HL-60/S4 treated with phorbol 12-myristate 13-acetate at 8.2 ng/mL for 4 days and 3 days (cell line): ENCODE measurements at regions not wholly inside any gene's neighbourhood (a gene's known extent, or its start where the extent isn't known, plus 50 kb on each side); places are given as distances from the start of the nearest gene placed in this dataset.
"Not testable (repeated sequence)": the region's sequence is repeated elsewhere in the genome, so short reads cannot be mapped to it uniquely, and the experiment has no call there.

ENCODE experiments used
- in situ Hi-C: fragments of 300-500 bp; cut with MboI; formaldehyde crosslinking; loops from 2 replicates; pipeline ENCODE4 v1.15.0; 2022; ENCODE audit warnings: low sequenced_read_pairs

DNA sequence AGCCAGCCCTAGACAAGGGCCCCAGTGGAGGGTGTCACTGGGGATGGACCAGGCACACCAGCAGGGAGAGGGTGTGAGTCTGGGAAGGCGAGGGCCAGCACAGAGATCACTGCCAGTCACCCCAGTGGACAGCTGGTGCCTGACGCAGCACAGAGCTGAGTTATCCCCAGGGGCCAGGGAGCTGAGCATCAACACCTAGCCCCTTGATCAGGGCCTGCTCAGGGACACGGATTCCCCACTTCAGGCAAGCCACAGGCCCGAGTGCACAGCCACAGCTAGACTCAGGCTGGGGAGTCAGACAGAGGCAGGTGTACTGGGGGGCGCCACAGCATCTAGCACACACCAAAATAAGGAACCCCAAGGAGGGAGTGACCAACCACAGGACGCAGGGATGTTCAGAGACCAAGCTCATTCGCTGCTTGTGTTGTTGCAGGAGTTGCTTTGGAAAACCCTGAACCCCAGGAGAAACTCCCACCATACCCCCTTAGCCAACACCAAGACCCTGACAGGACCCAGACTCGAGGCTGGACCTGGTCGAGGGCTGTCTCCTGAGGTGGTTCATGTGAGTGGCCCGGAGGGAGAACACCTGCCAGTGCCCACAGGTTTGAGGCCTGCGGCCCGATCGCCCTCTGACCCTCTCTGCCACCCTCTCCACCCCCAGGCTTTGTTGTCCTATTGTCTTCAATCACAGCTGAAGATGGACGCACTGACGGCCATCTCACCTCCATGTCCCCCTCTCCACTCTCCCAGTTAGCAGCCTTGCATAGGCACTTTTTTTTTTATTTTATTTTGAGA, 146.8 kb downstream of the TPRA1 start:
- in situ Hi-C loops = no loop called here

DNA sequence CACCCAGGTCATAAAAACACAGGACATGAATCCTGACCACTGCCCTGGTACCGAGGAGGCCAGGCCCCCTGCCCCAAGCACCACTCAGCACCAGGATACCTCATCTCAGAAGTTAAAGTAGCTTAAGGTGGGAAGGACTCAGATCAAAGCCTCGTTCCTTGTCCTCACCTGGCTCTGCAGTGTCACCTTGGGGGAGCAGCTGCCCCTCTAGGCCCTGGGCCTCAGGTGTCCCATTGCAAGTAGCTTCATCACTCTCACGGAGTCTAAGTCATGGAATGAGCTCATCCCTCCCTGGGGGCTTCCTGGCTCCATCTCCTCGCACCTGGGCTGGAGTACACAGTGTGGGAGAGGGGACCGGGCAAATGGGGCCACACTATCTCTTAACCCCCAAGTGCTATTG, 148.0 kb downstream of the TPRA1 start:
- in situ Hi-C loops = no loop called here

DNA sequence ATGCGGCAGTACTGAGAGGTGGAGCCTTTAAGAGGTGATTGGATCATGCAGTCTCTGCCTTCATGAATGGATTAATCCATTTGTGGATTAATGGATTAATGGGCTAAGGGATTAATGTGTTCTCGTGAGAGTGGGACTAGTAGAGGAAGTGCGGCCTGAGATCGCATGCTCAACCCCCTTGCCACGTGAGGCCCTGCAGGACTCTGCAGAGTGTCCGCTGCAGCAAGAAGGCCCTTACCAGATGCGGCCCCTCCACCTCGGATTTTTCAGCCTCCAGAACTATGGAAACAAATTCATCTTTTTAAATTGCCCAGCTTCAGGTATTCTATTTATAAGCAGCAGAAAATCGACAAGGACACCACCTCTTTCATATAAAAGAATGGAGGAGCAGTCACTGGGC, 148.8 kb downstream of the TPRA1 start:
- in situ Hi-C loops = no loop called here

DNA sequence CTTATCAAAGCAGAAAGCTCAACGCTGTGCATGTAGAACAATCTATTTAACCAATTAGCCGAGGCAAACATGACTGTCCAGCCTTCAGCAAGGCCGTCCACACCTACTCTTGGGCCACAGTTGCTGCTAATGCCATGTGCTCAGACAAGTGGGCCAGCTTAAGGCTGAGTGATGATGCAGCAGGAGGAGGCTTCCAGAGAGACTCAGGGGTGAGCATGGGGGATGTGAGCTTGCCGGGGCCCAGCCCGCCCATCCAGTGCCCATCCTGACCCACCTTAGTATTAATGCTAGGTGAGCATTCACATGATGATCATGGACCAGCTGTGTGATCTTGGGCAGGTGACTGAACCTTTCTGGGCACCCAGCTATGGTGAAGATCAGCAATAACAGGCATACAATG, 150.1 kb downstream of the TPRA1 start:
- in situ Hi-C loops = no loop called here

DNA sequence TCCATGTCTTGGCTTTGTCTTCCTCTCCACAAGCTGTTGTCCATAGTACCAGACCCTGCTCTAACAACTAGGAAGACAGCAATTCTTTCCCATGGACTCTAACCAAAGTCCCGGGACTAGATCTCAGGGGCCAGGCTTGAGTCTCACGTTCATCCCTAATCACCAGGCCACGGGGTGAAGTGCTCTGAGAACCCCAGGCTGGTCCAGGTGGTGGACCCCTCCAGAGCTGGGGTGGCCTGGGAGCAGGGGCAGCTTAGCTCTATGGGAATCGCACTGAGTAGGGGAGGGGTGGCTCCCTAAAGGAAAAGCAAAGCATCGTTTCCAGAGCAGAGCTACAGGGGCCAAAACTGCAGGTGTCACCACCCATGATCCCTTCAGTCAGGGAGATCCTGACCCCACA, 150.9 kb downstream of the TPRA1 start:
- in situ Hi-C loops = no loop called here

DNA sequence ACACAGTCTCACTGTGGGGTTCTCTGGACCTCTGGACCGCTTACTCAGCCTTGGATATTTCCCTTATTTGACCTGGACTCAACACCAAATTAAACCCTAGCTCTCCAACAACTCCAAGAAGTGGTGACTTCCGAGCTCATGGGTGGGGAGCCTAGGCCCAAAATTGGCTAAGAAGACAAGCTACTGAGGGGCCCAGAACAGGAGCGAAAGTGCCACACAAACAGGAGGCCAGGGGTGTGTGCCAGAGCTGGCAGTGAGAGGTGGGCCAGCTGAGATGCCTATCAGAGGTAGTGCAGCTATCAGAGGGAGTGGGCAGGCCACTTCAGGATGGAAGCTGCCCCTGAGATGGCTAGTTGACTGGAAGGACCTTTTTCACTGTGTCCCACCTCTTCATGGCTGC, 151.1 kb upstream of the PRR20G start:
- in situ Hi-C loops = no loop called here

DNA sequence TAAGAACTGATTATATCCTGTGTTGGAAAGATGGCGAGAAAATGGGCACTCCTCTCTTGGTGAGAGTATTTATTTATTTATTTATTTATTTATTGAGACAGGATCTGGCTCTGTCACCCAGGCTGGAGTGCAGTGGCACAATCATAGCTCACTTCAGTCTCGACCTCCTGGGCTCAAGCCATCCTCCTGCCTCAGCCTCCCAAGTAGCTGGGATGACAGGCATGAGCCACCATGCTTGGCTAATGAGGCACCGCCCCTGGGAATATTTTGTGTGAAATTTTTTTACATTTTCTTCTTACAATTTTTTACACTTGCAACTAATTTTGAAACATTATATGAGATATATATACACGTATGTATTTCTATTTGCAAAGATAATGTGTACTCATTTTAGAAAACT, 150.5 kb upstream of the PRR20G start:
- in situ Hi-C loops = no loop called here

DNA sequence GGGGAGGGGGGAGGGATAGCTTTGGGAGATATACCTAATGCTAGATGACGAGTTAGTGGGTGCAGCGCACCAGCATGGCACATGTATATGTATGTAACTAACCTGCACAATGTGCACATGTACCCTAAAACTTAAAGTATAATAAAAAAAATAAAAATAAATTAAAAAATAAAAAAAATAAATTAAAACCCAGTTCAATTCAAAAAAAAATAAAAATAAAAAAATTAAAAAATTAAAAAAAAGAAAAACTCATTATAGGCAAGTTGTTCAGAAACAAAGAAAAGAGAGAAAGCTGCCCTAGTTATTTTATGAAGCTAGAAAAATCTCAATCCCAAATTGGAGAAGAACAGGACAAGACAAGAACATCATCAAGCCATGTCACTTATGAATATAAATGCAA, 147.5 kb upstream of the PRR20G start:
- in situ Hi-C loops = not testable (repeated sequence)

DNA sequence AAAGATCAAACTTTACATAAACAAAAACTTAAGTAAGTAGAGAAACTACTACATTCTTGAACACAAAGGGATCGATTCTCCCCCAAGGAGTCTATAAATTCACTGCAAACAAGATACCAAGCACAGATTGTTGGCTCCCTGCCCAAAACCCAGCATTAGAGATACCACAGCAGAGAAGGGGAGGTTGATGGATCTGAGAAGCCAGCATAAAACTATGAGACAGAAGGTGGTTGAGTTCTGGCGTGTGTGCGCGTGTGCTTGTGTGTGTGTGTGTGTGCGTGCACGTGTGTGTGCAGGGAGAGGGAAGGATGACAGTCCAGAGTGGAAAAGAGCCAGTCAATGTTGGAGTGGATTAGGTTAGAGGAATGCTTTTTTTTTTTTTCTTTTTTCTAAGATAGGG, 143.2 kb upstream of the PRR20G start:
- in situ Hi-C loops = no loop called here

DNA sequence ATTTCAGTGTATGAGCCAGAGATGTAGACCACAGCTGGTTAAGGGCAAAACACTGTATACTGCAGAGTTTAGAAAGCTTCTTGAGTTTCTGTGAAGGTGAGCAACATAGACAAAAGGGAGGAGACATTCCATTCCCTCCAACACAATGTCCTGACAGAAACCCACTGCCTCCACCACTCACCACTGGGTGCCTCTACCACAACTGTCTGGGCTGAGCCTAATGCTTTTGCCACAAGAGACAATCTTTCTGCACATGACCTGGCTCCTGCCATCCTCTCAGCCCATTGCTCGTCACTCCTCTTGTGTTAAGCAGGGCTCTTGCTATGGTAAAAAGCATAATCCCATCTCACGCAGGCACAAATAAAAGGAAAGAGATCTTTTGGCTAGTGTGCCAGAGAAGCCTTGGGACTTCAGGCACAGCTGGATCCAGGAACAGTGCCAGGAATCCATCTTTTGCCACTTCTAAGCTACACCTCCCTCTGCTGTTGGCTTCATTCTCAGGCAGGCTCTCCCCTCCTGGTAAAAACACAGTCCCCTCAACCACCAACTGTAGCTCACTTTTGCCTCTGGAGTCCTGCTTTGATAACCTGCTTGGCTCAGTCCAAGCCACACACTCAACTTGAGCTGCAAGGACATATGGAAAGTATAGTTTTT, 140.6 kb upstream of the PRR20G start:
- in situ Hi-C loops = no loop called here

DNA sequence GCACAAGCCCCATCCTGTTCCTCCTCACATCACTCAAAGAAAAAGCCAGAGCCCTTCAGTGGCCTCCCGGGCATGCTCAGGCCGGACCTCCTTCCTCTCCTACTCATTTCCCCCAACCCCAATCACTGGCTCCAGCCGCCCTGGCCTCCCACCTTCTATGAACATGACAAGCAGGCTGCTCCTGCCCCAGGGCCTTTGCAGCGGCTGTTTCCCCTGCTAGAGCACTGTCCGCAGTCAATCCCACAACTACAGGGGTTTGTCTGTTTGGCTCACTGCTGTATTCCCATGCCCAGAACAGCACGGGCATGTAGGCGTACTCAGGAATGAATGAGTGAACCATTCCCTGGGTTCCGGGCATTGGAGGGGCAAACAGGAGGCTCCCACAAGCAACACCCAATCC, 139.8 kb upstream of the PRR20G start:
- in situ Hi-C loops = no loop called here

DNA sequence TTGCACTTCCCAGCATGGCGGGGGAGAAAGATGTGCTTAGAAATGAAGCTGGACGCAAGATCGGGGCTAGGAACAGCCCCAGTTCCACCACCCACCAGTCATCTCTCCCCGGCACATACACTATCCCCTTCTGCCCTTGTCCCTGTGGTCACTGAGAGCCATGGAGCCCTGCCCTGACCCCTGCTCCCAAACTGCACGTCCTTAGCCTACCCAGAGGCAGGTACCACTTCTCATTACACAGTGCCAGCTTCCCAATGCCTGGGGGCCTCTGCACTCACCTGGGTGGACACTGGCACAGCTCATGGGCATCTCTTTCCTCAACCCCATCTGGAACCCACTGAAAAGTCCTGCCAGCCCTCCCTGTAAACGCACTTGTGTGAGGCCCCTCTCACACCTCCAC, 139.3 kb upstream of the PRR20G start:
- in situ Hi-C loops = no loop called here

DNA sequence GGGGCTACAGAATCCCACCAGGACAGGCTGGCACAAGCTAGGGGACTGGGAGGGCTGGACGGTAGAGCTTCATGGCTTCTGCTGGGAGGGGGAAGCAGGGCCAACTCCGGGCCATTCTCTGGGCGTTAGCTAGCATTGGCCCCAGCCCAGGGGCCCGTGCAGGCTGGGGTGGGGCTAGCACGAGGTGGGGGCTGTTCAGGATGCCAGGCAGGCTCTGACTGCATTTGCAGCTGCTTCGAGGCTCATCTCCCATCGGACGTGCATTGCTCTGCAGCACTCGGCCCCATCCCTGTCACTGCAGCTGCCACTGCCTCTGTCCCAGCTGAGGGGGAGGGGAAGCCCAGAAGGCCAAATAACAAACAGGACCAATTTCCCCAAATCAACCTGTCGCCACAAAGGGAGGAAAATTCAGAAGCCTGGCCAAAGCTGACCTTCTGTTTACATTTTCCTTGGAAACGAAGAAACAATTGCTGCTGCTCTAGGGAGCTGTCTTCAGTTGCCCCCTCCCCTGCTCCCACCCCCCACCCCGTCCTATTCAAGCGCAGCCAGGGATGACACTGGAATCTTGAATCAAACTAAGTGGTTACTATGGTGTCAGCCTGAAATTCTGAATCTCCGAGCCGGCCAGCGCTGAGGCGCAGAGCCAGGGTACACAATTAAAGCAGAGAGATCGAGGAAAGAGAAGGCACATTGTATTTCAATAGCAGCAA, 138.8 kb upstream of the PRR20G start:
- in situ Hi-C loops = no loop called here

DNA sequence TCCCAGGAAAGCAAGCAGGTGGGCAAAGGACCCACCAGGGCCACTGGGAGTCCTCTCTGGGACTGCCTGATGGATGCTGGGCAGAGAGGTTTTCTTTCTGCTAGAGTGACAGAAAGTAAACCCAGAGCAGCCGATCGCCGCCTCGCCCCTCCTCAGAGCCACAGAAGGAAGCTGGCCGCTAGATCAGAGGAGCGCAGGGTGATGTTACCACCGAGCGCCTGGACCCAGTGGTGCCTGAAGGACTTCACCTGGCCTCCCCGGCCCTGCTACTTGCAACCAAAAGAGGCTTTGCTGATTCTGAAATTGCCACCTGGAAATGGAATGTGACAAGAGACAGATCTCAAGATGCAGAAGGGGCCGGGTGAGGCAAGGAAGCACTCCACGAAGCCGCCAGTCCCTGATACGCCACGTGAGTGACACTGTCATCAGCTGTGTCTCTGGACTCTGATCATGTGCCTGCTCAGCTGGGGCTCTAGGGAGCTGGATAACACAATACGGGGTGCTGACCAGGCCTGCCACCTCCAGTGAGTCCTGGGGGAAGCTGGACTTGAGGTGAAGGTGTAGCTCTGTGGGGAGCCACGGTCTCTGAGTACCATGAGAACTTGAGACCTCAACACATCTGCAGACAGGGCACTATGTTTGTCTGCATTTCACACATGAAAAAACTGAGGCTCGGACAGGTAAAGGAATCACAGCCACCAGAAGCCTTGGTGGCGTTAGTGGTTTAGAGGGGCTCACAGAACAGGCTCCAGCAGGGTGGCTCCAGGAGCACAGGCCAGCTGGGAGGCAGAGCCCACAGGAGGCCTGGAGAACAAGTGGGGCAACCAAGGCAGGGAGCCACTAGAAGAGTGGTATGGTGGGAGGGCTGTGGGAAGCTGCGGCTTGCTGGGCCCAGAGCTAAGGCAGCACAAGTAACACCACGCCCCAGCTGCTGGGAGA, 137.9 kb upstream of the PRR20G start:
- in situ Hi-C loops = no loop called here

DNA sequence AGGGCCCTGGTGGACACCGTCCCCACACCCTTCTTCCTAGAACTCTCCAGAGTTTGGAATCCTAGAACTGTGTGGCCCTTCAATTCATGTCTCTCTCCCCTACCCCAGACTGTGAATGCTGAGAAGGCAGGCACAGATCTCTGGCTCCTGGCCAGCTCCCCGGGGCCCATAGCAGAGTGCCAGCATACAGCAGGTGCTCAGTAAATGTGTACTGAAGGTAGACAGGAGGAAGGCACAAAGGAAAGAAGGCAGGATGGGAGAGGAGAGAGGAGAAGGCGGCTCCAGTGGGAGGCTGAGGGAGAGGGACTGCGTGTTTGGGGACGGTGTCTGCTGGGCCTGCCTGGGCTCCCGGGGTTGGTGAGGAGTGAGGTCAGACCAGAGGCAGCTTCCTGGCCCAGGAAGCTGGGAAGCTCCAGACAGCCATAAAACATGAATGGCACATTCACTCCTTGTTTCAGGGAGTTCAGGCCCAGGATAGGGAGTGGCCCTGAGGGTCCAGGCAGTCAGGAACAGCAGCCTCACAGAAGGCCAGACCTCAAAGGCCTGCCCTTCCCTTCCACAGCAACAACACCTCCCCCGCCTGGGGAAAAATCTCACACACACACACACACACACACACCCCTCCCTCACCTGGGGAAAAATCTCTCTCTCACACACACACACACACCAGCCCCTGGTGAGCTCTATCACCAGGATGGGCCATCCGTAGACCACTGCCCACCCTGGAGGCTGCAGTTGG, 137.1 kb upstream of the PRR20G start:
- in situ Hi-C loops = no loop called here

DNA sequence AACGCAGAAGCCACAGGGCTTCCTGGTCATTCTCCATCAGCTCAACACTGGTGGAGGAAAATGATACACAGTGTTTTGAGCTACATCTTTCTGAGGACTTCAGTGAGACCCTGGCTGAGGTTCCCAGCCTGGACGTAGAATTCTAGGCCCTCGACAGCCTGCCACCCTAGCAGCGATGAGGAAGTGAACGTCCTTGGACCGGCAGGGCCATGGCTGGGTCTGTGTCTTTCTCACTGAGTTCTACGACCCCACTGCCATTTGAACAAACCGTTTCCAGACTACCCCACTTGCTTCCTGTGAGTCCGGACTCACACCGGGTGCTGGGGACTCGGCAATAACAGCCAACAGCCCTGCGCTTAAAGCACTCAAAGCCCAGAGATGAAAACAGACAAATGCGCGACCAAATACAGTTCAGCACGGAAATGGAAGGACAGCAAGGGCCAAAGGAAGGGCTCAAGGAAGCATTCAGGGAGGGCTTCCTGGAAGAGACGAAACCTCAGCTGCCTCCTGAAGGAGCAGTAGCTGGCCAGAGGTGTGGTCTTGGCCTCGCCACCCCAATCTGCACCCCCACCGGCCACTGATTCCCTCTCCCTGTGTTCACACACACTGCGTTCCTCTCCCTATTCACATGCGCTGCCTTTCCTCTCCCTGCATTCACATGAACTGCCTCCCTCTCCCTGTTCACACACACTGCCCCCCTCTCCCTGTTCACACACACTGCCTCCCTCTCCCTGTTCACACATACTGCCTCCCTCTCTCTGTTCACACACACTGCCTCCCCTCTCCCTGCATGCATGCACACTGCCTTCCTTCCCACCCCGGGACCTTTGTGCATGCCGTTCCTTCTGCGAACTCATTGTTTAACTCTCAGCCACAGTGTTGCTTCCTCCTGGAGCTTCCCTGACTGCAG, 136.3 kb upstream of the PRR20G start:
- in situ Hi-C loops = no loop called here

DNA sequence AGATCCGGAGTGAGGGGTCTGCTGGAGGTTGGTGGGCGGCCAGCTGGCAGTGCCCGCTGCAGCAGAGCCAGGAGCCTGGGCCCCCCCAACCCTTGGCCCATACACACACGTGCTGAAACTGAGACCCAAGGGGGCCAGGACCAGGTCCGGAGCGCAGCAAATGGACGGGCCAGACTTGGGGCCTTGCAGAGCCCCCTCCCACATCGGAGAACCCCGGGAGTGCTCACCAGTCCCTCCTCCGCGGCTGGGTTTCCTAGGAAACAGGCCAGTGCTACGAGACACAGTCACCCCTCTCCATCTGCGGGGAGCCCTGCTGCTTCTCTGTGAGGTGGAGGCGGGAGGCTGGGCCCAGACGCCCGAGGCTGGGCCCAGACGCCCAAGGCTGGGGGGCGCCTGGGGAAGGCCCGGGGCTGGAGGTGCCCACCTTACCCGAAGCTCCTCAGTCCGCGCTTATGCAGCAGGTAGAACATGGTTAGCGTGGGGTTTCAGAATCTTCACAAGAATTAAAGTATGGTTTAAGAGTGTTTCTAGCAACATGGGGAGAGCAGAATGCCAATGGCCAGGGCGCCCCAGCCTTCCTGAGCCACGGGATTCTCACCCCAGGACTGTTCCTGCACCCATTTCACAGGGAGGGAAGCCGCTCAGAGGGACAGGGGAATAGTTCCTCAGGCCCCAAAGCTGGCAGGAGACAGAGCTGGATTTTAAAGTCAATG, 135.0 kb upstream of the PRR20G start:
- in situ Hi-C loops = no loop called here

DNA sequence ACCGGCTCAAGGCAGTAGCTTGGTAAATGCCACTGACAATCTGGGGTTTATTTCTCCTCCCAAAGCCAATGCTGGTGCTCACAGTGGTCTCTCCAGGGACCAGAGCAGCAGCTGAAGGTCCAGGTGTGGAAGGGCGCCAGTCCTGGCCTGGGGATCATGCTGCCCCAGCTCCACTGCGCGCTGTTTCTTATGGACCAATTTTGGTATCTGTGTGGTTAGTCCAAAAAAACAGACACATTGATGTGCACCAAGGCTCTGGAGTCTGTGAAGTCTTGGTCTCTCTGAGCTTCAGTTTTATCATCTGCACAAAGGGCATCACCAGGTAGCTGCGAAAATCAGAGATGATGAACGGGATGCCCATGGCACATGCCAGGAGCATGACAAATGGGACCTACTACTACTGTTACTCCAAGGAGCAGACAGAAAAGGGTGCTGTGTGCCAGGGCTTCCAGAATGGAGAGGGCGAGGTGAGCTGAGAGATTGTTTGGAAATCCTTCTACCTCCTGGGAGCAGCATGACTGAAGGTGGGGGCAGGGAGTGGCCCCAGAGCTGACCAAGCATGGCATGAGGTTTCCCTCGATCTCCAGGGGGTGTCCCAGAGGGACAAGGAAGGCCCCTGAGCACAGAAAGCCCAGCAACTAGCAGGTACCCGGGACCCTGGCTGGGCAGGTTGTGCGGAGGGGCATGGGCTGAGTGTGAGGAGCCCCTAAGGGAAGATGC, 134.3 kb upstream of the PRR20G start:
- in situ Hi-C loops = no loop called here
